Right ventricle myocardium inferior (tissue), 1 donor: ENCODE measurements at regions not wholly inside any gene's neighbourhood (a gene's known extent, or its start where the extent isn't known, plus 50 kb on each side); places are given as distances from the start of the nearest gene placed in this dataset.

ENCODE experiments used
- ATAC-seq: fragments of 200-7000 bp; cut with Tn5 transposase; one replicate; pipeline ENCODE4 v1.9.1; 2020; ENCODE audit warnings: mild to moderate bottlenecking, moderate library complexity
- DNase-seq: peaks from one replicate; pipeline ENCODE4 v3.0.0; 2021; ENCODE audit errors: missing footprints
- intact Hi-C: fragments of 100-400 bp; cut with DNase I; formaldehyde crosslinking; loops from one replicate; pipeline ENCODE4 v1.11.0; 2022
- donor health status: DM: no; HTN: yes; CAD: no; lungs with severe emphysema.

GRCh38 chr12:23197266-23197665, 572.3 kb downstream of the ETNK1 start:
- DNase-seq (no peak), ATAC-seq (no peak)
- intact Hi-C loops: no loop called here

- DNase-seq (no peak), ATAC-seq (no peak)
- intact Hi-C loops: no loop called here
Measured at GRCh38 chr12:23202728-23203127, 577.8 kb downstream of the ETNK1 start.

- peak; percentile 48 for ATAC-seq
- intact Hi-C loops: no loop called here
- DNase-seq: no peak
Measured at GRCh38 chr12:23204933-23205778, 580.2 kb downstream of the ETNK1 start.

- no peak for DNase-seq
- ATAC-seq: no peak
- intact Hi-C loops: no loop called here
Measured at GRCh38 chr12:23209793-23210192, 584.8 kb downstream of the ETNK1 start.

GRCh38 chr12:23210573-23210972, 585.6 kb downstream of the ETNK1 start:
- ATAC-seq (no peak), DNase-seq (no peak)
- intact Hi-C loops: no loop called here

- intact Hi-C loops: no loop called here
- DNase-seq: no peak
- no peak for ATAC-seq
Measured at GRCh38 chr12:23211384-23212320, 586.7 kb downstream of the ETNK1 start.

- DNase-seq (no peak), ATAC-seq (no peak)
- intact Hi-C loops: no loop called here
Measured at GRCh38 chr12:23217158-23217557, 592.2 kb downstream of the ETNK1 start.

- intact Hi-C loops: no loop called here
- ATAC-seq (no peak), DNase-seq (no peak)
Measured at GRCh38 chr12:23217667-23218066, 592.7 kb downstream of the ETNK1 start.

- intact Hi-C loops: no loop called here
- DNase-seq (no peak), ATAC-seq (no peak)
Measured at GRCh38 chr12:23221066-23221465, 596.1 kb downstream of the ETNK1 start.

GRCh38 chr12:23221926-23222325, 597.0 kb downstream of the ETNK1 start:
- intact Hi-C loops: no loop called here
- no peak for ATAC-seq

GRCh38 chr12:23222801-23223200, 597.8 kb downstream of the ETNK1 start:
- ATAC-seq (no peak), DNase-seq (no peak)
- intact Hi-C loops: no loop called here

More at GRCh38 chr12:23221926-23222325, 597.0 kb downstream of the ETNK1 start:
- DNase-seq: no peak

GRCh38 chr12:23228101-23228500, 603.1 kb downstream of the ETNK1 start:
- intact Hi-C loops: no loop called here
- ATAC-seq: no peak
- DNase-seq: no peak

- ATAC-seq (peak; percentile 73), DNase-seq (no peak)
- intact Hi-C loops: no loop called here
Measured at GRCh38 chr12:23230899-23231298, 605.9 kb downstream of the ETNK1 start.

- ATAC-seq (no peak), DNase-seq (no peak)
- intact Hi-C loops: no loop called here
Measured at GRCh38 chr12:23236066-23236780, 611.3 kb downstream of the ETNK1 start.

GRCh38 chr12:23236811-23237210, 611.8 kb downstream of the ETNK1 start:
- intact Hi-C loops: no loop called here

GRCh38 chr12:23238190-23238589, 613.2 kb downstream of the ETNK1 start:
- ATAC-seq (no peak), DNase-seq (no peak)
- intact Hi-C loops: no loop called here

More at GRCh38 chr12:23236811-23237210, 611.8 kb downstream of the ETNK1 start:
- DNase-seq (no peak), ATAC-seq (no peak)

- DNase-seq (no peak), ATAC-seq (no peak)
- intact Hi-C loops: no loop called here
Measured at GRCh38 chr12:23238957-23239356, 614.0 kb downstream of the ETNK1 start.

- DNase-seq: no peak
- intact Hi-C loops: no loop called here
- ATAC-seq: no peak
Measured at GRCh38 chr12:23245186-23245585, 620.2 kb downstream of the ETNK1 start.

- DNase-seq (no peak), ATAC-seq (no peak)
- intact Hi-C loops: no loop called here
Measured at GRCh38 chr12:23253191-23253590, 628.2 kb downstream of the ETNK1 start.
